WTC11 (cell line): ENCODE measurements at regions not wholly inside any gene's neighbourhood (a gene's known extent, or its start where the extent isn't known, plus 50 kb on each side); places are given as distances from the start of the nearest gene placed in this dataset.

Experiments used
- ATAC-seq: fragments of 200-7000 bp; cut with Tn5 transposase; 2 replicates; pipeline ENCODE4 v1.10.0; 2021; ENCODE audit warnings: mild to moderate bottlenecking, moderate library complexity
- CTCF ChIA-PET: fragments of 300-600 bp; sonication (Branson Sonifier 250); formaldehyde crosslinking; loops from one replicate; lab custom pipeline; 2021; ENCODE audit warnings: antibody characterized with exemption; lab: Charles Lee
- POLR2A ChIA-PET: fragments of 350-600 bp; sonication (Branson Sonifier 250); formaldehyde crosslinking; loops from one replicate; lab custom pipeline; 2021; ENCODE audit warnings: antibody characterized with exemption; lab: Charles Lee
- DNase-seq: peaks from one replicate; pipeline ENCODE4 v3.0.0; 2021; ENCODE audit warnings: low spot score
- H3K27ac Mint-ChIP-seq: 2 replicates; pipeline ENCODE4 v1.8.0; 2021; ENCODE audit warnings: mixed read lengths
- H3K27me3 Mint-ChIP-seq: 2 replicates; pipeline ENCODE4 v1.8.0; 2021; ENCODE audit warnings: low read depth, mild to moderate bottlenecking, moderate library complexity, mixed read lengths
- H3K36me3 Mint-ChIP-seq: 2 replicates; pipeline ENCODE4 v1.8.0; 2021; ENCODE audit warnings: mixed read lengths
- H3K4me1 Mint-ChIP-seq: 2 replicates; pipeline ENCODE4 v1.8.0; 2022; ENCODE audit warnings: mixed read lengths
- H3K4me3 Mint-ChIP-seq: 2 replicates; pipeline ENCODE4 v1.8.0; 2021; ENCODE audit warnings: mild to moderate bottlenecking, moderate library complexity, mixed read lengths
- H3K9me3 Mint-ChIP-seq: 2 replicates; pipeline ENCODE4 v1.8.0; 2021; ENCODE audit warnings: mixed read lengths
- ELF4 ChIP-seq: sonication (generic); formaldehyde crosslinking; IDR thresholded peaks from 2 replicates; pipeline ENCODE4 v1.8.1; 2022; ENCODE audit warnings: low read depth, mild to moderate bottlenecking, moderate library complexity, missing genetic modification reagents
- ESRRA ChIP-seq: sonication (generic); formaldehyde crosslinking; IDR thresholded peaks from 2 replicates; pipeline ENCODE4 v1.8.1; 2022; ENCODE audit warnings: mild to moderate bottlenecking, missing genetic modification reagents, borderline replicate concordance
- FOXP1 ChIP-seq: sonication (generic); formaldehyde crosslinking; IDR thresholded peaks from 2 replicates; pipeline ENCODE4 v1.8.0; 2022; ENCODE audit warnings: missing genetic modification reagents, mild to moderate bottlenecking, moderate library complexity, borderline replicate concordance
- IRF2 ChIP-seq: sonication (generic); formaldehyde crosslinking; IDR thresholded peaks from 2 replicates; pipeline ENCODE4 v1.8.0; 2022; ENCODE audit warnings: low read depth, missing genetic modification reagents, borderline replicate concordance
- JUN ChIP-seq: sonication (generic); formaldehyde crosslinking; IDR thresholded peaks from 2 replicates; pipeline ENCODE4 v1.8.0; 2023; ENCODE audit warnings: mild to moderate bottlenecking, missing genetic modification reagents
- MXD4 ChIP-seq: fragments of 250-450 bp; sonication (Bioruptor Pico); IDR thresholded peaks from 2 replicates; pipeline ENCODE4 v1.8.0; 2021; ENCODE audit warnings: mild to moderate bottlenecking, moderate library complexity, borderline replicate concordance
- MYBL2 ChIP-seq: sonication (generic); formaldehyde crosslinking; IDR thresholded peaks from 2 replicates; pipeline ENCODE4 v1.8.1; 2023; ENCODE audit warnings: mild to moderate bottlenecking, moderate library complexity, missing genetic modification reagents
- NFATC4 ChIP-seq: fragments of 250-450 bp; sonication (Bioruptor Pico); IDR thresholded peaks from 2 replicates; pipeline ENCODE4 v1.9.0; 2021; ENCODE audit warnings: mild to moderate bottlenecking
- OVOL2 ChIP-seq: fragments of 250-450 bp; sonication (Bioruptor Pico); IDR thresholded peaks from 2 replicates; pipeline ENCODE4 v1.9.0; 2021; ENCODE audit warnings: mild to moderate bottlenecking, borderline replicate concordance
- SMAD3 ChIP-seq: sonication (generic); formaldehyde crosslinking; IDR thresholded peaks from 2 replicates; pipeline ENCODE4 v1.8.0; 2022; ENCODE audit warnings: missing genetic modification reagents, mild to moderate bottlenecking, borderline replicate concordance
- SOX15 ChIP-seq: fragments of 250-450 bp; sonication (Bioruptor Pico); IDR thresholded peaks from 2 replicates; pipeline ENCODE4 v1.9.0; 2021; ENCODE audit warnings: mild to moderate bottlenecking
- ZNF396 ChIP-seq: fragments of 250-450 bp; sonication (Bioruptor Pico); IDR thresholded peaks from 2 replicates; pipeline ENCODE4 v1.8.0; 2021; ENCODE audit warnings: mild to moderate bottlenecking, moderate library complexity, borderline replicate concordance
- ZNF416 ChIP-seq: fragments of 250-450 bp; sonication (Bioruptor Pico); IDR thresholded peaks from 2 replicates; pipeline ENCODE4 v1.9.0; 2021; ENCODE audit warnings: mild to moderate bottlenecking, inconsistent platforms
- ZNF423 ChIP-seq: fragments of 250-450 bp; sonication (Bioruptor Pico); IDR thresholded peaks from 2 replicates; pipeline ENCODE4 v2.1.2; 2022; ENCODE audit warnings: mild to moderate bottlenecking, moderate library complexity
- TF ChIP-seq, protein P1 (sequence below): sonication (generic); formaldehyde crosslinking; IDR thresholded peaks from 2 replicates; pipeline ENCODE4 v1.8.0; 2022; ENCODE audit warnings: mild to moderate bottlenecking, missing genetic modification reagents
- TF ChIP-seq, protein P2 (sequence below): sonication (generic); formaldehyde crosslinking; IDR thresholded peaks from 2 replicates; pipeline ENCODE4 v1.8.0; 2023; ENCODE audit warnings: missing genetic modification reagents
- TF ChIP-seq, protein P3 (sequence below): sonication (generic); formaldehyde crosslinking; IDR thresholded peaks from 2 replicates; pipeline ENCODE4 v1.8.1; 2022; ENCODE audit warnings: missing genetic modification reagents, borderline replicate concordance
- TF ChIP-seq, protein P4 (sequence below): sonication (generic); formaldehyde crosslinking; IDR thresholded peaks from 2 replicates; pipeline ENCODE4 v1.8.0; 2022; ENCODE audit warnings: mild to moderate bottlenecking, missing genetic modification reagents
- TF ChIP-seq, protein P5 (sequence below): fragments of 250-450 bp; sonication (Bioruptor Pico); IDR thresholded peaks from 2 replicates; pipeline ENCODE4 v1.9.0; 2021; ENCODE audit warnings: moderate library complexity, mild to moderate bottlenecking, inconsistent platforms, borderline replicate concordance
- TF ChIP-seq, protein P6 (sequence below): fragments of 250-450 bp; sonication (Bioruptor Pico); IDR thresholded peaks from 2 replicates; pipeline ENCODE4 v1.9.0; 2021; ENCODE audit warnings: mild to moderate bottlenecking
- TF ChIP-seq, protein P7 (sequence below): sonication (generic); formaldehyde crosslinking; IDR thresholded peaks from 2 replicates; pipeline ENCODE4 v1.8.1; 2023; ENCODE audit warnings: mild to moderate bottlenecking, missing genetic modification reagents, borderline replicate concordance
- TF ChIP-seq, protein P8 (sequence below): sonication (generic); formaldehyde crosslinking; IDR thresholded peaks from 2 replicates; pipeline ENCODE4 v1.8.0; 2022; ENCODE audit warnings: missing genetic modification reagents
- TF ChIP-seq, protein P9 (sequence below): sonication (generic); formaldehyde crosslinking; IDR thresholded peaks from 2 replicates; pipeline ENCODE4 v1.8.1; 2023; ENCODE audit warnings: mild to moderate bottlenecking, missing genetic modification reagents, moderate library complexity

DNA sequence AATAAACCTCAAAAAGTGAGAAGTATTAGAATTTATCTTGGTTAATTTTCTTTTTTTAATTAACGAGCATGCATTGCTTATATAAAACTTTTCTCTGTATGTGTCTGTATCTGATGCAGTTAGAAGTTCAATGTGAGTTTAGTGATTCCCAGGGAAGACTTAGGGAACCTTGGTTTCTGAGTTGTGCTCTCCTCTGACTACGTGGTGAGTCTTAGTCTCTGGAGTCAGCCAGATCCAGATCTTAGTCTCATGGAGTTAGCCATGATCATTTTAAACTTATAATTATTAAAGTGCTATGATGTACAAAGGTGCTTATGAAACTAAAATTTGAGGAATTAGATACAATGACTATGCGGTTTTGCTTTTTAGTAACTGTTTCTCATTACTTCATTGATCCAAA lies 285.3 kb upstream of the DMRT1 start (continued):
- TF ChIP-seq, protein P1, sequence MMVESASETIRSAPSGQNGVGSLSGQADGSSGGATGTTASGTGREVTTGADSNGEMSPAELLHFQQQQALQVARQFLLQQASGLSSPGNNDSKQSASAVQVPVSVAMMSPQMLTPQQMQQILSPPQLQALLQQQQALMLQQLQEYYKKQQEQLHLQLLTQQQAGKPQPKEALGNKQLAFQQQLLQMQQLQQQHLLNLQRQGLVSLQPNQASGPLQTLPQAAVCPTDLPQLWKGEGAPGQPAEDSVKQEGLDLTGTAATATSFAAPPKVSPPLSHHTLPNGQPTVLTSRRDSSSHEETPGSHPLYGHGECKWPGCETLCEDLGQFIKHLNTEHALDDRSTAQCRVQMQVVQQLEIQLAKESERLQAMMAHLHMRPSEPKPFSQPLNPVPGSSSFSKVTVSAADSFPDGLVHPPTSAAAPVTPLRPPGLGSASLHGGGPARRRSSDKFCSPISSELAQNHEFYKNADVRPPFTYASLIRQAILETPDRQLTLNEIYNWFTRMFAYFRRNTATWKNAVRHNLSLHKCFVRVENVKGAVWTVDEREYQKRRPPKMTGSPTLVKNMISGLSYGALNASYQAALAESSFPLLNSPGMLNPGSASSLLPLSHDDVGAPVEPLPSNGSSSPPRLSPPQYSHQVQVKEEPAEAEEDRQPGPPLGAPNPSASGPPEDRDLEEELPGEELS, result no peak
- TF ChIP-seq MXD4 (CRISPR knock-in tag) (no peak), IRF2 (CRISPR knock-in tag) (no peak), OVOL2 (CRISPR knock-in tag) (no peak), SOX15 (no peak)
- TF ChIP-seq, protein P2, sequence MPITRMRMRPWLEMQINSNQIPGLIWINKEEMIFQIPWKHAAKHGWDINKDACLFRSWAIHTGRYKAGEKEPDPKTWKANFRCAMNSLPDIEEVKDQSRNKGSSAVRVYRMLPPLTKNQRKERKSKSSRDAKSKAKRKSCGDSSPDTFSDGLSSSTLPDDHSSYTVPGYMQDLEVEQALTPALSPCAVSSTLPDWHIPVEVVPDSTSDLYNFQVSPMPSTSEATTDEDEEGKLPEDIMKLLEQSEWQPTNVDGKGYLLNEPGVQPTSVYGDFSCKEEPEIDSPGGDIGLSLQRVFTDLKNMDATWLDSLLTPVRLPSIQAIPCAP (CRISPR knock-in tag), result no peak

DNA sequence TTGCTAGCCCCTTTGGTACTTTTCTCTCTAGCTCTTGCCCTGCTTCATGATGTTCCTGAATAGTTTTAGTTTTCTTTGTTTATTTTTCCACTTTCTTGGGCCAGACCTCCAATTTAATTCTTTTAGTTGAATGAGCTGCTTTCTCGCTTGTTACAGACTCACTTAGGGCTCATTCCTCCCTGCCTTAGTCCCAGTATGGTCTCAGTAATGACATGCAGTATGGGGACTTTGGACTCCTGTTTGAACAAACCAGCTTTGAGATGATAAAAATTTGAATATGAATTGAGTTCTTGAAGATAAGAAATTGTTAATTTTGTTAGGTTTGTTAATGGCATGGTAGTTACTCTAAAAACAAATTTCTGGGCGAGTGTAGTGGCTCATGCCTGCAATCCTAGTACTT lies 284.8 kb upstream of the DMRT1 start:
- POLR2A ChIA-PET, result no interaction called here
- no peak overlapping the region for H3K27ac Mint-ChIP-seq
- TF ChIP-seq, protein P3, sequence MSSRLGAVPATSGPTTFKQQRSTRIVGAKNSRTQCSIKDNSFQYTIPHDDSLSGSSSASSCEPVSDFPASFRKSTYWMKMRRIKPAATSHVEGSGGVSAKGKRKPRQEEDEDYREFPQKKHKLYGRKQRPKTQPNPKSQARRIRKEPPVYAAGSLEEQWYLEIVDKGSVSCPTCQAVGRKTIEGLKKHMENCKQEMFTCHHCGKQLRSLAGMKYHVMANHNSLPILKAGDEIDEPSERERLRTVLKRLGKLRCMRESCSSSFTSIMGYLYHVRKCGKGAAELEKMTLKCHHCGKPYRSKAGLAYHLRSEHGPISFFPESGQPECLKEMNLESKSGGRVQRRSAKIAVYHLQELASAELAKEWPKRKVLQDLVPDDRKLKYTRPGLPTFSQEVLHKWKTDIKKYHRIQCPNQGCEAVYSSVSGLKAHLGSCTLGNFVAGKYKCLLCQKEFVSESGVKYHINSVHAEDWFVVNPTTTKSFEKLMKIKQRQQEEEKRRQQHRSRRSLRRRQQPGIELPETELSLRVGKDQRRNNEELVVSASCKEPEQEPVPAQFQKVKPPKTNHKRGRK (CRISPR knock-in tag), result no peak
- TF ChIP-seq, protein P4, sequence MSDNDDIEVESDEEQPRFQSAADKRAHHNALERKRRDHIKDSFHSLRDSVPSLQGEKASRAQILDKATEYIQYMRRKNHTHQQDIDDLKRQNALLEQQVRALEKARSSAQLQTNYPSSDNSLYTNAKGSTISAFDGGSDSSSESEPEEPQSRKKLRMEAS (CRISPR knock-in tag), result no peak
- TF ChIP-seq ZNF396 (CRISPR knock-in tag), result no peak
- no peak for TF ChIP-seq NFATC4 (CRISPR knock-in tag)
- TF ChIP-seq, protein P5, sequence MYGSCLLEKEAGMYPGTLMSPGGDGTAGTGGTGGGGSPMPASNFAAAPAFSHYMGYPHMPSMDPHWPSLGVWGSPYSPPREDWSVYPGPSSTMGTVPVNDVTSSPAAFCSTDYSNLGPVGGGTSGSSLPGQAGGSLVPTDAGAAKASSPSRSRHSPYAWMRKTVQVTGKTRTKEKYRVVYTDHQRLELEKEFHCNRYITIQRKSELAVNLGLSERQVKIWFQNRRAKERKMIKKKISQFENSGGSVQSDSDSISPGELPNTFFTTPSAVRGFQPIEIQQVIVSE (CRISPR knock-in tag), result no peak
- no peak for TF ChIP-seq ZNF416 (CRISPR knock-in tag)
- TF ChIP-seq JUN (CRISPR knock-in tag), result no peak
- no peak for TF ChIP-seq ELF4 (CRISPR knock-in tag)
- no peak for TF ChIP-seq ZNF423 (CRISPR knock-in tag)
- TF ChIP-seq, protein P6, sequence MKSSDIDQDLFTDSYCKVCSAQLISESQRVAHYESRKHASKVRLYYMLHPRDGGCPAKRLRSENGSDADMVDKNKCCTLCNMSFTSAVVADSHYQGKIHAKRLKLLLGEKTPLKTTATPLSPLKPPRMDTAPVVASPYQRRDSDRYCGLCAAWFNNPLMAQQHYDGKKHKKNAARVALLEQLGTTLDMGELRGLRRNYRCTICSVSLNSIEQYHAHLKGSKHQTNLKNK (CRISPR knock-in tag), result no peak
- TF ChIP-seq, protein P7, sequence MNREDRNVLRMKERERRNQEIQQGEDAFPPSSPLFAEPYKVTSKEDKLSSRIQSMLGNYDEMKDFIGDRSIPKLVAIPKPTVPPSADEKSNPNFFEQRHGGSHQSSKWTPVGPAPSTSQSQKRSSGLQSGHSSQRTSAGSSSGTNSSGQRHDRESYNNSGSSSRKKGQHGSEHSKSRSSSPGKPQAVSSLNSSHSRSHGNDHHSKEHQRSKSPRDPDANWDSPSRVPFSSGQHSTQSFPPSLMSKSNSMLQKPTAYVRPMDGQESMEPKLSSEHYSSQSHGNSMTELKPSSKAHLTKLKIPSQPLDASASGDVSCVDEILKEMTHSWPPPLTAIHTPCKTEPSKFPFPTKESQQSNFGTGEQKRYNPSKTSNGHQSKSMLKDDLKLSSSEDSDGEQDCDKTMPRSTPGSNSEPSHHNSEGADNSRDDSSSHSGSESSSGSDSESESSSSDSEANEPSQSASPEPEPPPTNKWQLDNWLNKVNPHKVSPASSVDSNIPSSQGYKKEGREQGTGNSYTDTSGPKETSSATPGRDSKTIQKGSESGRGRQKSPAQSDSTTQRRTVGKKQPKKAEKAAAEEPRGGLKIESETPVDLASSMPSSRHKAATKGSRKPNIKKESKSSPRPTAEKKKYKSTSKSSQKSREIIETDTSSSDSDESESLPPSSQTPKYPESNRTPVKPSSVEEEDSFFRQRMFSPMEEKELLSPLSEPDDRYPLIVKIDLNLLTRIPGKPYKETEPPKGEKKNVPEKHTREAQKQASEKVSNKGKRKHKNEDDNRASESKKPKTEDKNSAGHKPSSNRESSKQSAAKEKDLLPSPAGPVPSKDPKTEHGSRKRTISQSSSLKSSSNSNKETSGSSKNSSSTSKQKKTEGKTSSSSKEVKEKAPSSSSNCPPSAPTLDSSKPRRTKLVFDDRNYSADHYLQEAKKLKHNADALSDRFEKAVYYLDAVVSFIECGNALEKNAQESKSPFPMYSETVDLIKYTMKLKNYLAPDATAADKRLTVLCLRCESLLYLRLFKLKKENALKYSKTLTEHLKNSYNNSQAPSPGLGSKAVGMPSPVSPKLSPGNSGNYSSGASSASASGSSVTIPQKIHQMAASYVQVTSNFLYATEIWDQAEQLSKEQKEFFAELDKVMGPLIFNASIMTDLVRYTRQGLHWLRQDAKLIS, result no peak
- TF ChIP-seq SMAD3 (CRISPR knock-in tag), result no peak
- TF ChIP-seq, protein P8, sequence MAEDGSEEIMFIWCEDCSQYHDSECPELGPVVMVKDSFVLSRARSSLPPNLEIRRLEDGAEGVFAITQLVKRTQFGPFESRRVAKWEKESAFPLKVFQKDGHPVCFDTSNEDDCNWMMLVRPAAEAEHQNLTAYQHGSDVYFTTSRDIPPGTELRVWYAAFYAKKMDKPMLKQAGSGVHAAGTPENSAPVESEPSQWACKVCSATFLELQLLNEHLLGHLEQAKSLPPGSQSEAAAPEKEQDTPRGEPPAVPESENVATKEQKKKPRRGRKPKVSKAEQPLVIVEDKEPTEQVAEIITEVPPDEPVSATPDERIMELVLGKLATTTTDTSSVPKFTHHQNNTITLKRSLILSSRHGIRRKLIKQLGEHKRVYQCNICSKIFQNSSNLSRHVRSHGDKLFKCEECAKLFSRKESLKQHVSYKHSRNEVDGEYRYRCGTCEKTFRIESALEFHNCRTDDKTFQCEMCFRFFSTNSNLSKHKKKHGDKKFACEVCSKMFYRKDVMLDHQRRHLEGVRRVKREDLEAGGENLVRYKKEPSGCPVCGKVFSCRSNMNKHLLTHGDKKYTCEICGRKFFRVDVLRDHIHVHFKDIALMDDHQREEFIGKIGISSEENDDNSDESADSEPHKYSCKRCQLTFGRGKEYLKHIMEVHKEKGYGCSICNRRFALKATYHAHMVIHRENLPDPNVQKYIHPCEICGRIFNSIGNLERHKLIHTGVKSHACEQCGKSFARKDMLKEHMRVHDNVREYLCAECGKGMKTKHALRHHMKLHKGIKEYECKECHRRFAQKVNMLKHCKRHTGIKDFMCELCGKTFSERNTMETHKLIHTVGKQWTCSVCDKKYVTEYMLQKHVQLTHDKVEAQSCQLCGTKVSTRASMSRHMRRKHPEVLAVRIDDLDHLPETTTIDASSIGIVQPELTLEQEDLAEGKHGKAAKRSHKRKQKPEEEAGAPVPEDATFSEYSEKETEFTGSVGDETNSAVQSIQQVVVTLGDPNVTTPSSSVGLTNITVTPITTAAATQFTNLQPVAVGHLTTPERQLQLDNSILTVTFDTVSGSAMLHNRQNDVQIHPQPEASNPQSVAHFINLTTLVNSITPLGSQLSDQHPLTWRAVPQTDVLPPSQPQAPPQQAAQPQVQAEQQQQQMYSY (CRISPR knock-in tag), result no peak
- TF ChIP-seq ESRRA (CRISPR knock-in tag), result no peak
- TF ChIP-seq, protein P9, sequence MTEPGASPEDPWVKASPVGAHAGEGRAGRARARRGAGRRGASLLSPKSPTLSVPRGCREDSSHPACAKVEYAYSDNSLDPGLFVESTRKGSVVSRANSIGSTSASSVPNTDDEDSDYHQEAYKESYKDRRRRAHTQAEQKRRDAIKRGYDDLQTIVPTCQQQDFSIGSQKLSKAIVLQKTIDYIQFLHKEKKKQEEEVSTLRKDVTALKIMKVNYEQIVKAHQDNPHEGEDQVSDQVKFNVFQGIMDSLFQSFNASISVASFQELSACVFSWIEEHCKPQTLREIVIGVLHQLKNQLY (CRISPR knock-in tag), result no peak
- TF ChIP-seq FOXP1 (CRISPR knock-in tag), result no peak
- no peak for TF ChIP-seq MYBL2 (CRISPR knock-in tag)

More for the DNA sequence above, 284.8 kb upstream of the DMRT1 start:
- Mint-ChIP-seq H3K27me3 (no peaks in the 10 kb centered on the region), H3K4me1 (peaks cover 36% of the 10 kb centered on the region), H3K36me3 (no peaks in the 10 kb centered on the region), H3K4me3 (no peak overlapping the region), H3K9me3 (peaks cover 4% of the 10 kb centered on the region; the same call in 1 of the 2 replicates)
- CTCF ChIA-PET, result interaction anchor here (0.5 kb wide), 1 partner anchor 199 kb away, joined by 3 read pairs; no protein-coding TSS in a partner anchor
- no peak for DNase-seq
- no peak for ATAC-seq
